DMS53 treated with DMSO at 0.1 percent for 48 hours (cell line): ENCODE measurements at regions not wholly inside any gene's neighbourhood (a gene's known extent, or its start where the extent isn't known, plus 50 kb on each side); places are given as distances from the start of the nearest gene placed in this dataset.
A peak's percentile ranks its signal among the peaks of the same experiment; 100 is the strongest.

ENCODE experiments used
- DNase-seq: peaks from one replicate; lab custom pipeline; 2025; ENCODE audit not compliant: unreplicated experiment; lab: John Stamatoyannopoulos, UW

- DNase-seq = no peak
Observed at GRCh38 chr3:192080336-192080735, 619.4 kb downstream of the PYDC2 start.

GRCh38 chr3:192082730-192083660, 622.0 kb downstream of the PYDC2 start:
- peak; percentile 4 for DNase-seq
